ENCODE measurements at regions not wholly inside any gene's neighbourhood (a gene's known extent, or its start where the extent isn't known, plus 50 kb on each side); places are given as distances from the start of the nearest gene placed in this dataset.

DNA sequence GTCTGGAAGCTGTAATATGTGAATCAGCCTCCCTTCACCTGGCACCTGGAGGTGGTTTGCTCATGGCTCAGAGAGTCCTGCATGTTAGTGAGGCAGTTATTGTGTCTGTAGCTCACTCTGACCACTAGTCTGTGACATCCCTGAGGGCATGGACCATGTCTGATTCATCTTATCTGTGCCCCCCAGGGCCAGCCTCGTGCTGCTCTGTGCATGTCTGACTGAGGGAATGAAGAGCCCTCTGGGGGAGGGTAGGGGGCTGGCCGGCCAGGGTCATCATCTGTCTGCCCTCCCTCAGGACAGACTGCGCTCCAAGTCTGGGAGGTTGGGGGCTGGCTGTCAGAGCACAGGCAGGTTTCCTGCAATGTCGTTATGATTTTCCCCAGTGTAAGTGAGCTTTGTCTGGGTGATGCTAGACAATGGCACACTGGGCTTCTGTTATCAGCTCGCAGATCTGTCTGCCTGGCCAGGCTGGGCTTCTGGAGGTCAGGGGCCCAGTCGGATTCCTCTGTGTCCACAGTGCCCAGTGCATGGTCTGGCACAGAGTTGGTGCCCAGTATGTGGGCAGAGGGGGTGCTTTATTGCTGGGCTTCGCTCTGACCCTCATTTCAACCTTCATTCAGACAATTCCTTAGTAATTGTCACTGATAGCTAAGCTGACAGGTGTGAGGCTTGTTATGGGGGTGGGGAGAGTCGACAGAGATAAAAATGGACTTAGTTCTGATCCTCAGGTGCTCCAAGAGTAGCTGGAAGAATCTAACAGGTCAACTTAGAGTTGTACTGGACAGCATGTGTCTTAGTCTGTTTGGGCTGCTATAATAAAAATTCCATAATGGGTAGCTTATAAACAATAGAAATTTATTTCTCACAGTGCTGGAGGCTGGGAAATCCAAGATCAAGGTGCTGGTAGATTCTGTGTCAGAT, 85.7 kb upstream of the SHB start:
- TF ChIP-seq, protein P1, sequence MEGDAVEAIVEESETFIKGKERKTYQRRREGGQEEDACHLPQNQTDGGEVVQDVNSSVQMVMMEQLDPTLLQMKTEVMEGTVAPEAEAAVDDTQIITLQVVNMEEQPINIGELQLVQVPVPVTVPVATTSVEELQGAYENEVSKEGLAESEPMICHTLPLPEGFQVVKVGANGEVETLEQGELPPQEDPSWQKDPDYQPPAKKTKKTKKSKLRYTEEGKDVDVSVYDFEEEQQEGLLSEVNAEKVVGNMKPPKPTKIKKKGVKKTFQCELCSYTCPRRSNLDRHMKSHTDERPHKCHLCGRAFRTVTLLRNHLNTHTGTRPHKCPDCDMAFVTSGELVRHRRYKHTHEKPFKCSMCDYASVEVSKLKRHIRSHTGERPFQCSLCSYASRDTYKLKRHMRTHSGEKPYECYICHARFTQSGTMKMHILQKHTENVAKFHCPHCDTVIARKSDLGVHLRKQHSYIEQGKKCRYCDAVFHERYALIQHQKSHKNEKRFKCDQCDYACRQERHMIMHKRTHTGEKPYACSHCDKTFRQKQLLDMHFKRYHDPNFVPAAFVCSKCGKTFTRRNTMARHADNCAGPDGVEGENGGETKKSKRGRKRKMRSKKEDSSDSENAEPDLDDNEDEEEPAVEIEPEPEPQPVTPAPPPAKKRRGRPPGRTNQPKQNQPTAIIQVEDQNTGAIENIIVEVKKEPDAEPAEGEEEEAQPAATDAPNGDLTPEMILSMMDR (conservative IDR thresholded peaks at IDR 0.05 in 1 of 2, IDR thresholded peaks at IDR 0.05 in 1 of 2; ENCODE audit: extremely low read depth in 1 of 2, insufficient read depth in 1 of 2, low read depth in 1 of 2, low read length in 2 of 2) = no peak
- no peak for TF ChIP-seq EZH2 (IDR thresholded peaks at IDR 0.05; ENCODE audit: borderline replicate concordance, low read length)

All from mammary epithelial cell (primary cell).